Amniotic stem cell (primary cell): ENCODE measurements at regions not wholly inside any gene's neighbourhood (a gene's known extent, or its start where the extent isn't known, plus 50 kb on each side); places are given as distances from the start of the nearest gene placed in this dataset.
"Not testable (repeated sequence)": the region's sequence is repeated elsewhere in the genome, so short reads cannot be mapped to it uniquely, and the experiment has no call there.

Experiments used
- DNase-seq: peaks from one replicate; lab custom pipeline; 2025; lab: John Stamatoyannopoulos, UW

DNA sequence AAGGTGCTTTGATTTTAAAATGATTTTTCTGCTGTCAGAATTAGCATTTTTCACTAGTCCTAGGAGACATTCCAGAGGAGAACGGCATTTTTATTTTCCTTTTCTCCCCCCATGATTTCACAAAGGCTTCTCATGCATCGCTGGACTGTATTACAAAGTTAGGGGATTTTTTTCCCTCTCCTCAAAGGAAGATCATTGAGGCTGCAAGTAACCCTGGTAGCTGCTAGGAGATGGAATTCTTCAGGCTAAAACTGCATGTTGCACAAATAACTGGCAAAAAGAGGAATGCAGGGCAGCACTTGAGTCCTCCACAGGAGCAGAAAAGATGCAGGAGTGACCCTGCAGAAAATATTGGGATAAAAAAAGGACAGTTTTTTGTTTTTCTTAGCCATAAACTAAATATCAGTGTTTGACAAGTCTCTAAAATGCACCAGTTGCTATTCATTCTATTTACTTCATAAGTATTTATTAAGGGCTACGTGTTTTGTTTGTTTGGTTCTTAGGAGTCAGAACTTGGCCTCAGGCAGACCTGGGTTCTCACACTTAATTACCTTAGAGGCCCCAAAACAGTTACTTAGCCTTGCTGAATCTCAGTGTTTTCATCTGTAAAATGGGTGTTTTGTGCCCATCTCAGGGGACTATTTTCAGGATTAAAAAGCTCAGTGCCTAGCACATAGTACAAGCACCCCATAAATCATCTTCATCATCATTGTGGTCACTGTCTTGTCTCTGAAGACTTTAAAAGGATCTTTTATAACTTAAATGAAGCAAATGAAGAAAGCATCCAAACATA lies 144.5 kb upstream of the ID4 start:
- DNase-seq = no peak

GRCh38 chr6:19694697-19695096 lies 142.5 kb upstream of the ID4 start:
- DNase-seq = no peak

GRCh38 chr6:19697744-19698290 lies 139.4 kb upstream of the ID4 start:
- DNase-seq = peak; percentile 53

DNA sequence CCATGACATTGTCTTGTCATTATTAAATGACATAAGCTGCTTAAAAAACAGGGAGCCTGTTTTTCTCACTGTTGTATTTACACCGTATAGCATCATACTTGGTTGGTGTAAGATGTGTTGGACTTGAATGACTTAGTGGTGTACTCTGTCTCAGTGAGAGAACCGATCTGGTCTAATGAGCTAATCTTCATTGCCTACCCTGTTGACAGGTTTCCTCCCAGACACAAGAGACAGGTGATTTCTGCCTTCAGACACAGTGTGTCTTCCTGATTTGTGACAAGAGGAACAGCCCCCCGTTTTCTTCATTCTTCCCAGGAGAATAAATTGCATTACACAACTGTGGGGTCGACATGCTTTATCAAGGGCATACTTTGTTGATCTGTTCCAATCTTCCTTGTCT lies 137.2 kb upstream of the ID4 start:
- DNase-seq = no peak

- DNase-seq = no peak
Measured at GRCh38 chr6:19705606-19706005, 131.6 kb upstream of the ID4 start.

GRCh38 chr6:19712012-19712688 lies 125.0 kb upstream of the ID4 start:
- no peak for DNase-seq

DNA sequence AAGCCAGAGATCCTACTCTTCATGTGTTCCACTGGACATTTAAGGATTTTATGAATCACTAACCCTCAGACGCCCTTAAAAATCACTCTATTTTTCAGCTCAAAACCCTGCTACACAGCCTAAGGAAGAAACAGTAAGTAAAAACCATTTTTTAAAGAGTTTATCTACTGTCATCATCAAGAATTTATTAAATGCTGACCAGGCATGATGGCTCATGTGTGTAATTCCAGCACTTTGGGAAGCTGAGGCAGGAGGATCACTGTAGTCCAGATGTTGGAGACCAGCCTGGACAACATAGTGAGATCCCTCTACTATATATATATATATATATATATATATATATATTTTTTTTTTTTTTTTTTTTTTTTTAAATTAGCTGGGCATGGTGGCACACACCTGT lies 124.2 kb upstream of the ID4 start:
- DNase-seq = no peak

DNA sequence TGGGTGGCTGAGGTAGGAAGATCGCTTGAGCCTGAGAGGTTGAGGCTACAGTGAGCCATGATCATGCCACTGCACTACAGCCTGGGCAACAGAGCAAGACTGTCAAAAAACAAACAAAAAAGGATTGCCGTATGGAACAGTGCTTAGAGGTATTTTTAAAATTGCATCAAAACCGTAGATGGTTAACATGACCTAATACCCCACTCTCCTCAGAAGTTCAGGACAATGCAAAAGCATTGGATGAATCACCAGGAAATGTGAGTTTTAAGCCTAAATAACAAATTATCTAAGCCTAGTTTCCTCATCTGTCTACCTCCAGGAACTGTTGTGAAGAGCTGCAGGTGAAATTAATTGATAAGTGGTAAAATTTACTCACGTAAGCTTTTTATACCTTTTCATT lies 123.8 kb upstream of the ID4 start:
- DNase-seq = no peak

- DNase-seq = no peak
Measured at GRCh38 chr6:19713984-19714383, 123.2 kb upstream of the ID4 start.

- DNase-seq = no peak
Measured at GRCh38 chr6:19714434-19715166, 122.6 kb upstream of the ID4 start.

GRCh38 chr6:19715167-19715551 lies 122.0 kb upstream of the ID4 start:
- no peak for DNase-seq

GRCh38 chr6:19719691-19720128 lies 117.5 kb upstream of the ID4 start:
- peak; percentile 5 for DNase-seq

DNA sequence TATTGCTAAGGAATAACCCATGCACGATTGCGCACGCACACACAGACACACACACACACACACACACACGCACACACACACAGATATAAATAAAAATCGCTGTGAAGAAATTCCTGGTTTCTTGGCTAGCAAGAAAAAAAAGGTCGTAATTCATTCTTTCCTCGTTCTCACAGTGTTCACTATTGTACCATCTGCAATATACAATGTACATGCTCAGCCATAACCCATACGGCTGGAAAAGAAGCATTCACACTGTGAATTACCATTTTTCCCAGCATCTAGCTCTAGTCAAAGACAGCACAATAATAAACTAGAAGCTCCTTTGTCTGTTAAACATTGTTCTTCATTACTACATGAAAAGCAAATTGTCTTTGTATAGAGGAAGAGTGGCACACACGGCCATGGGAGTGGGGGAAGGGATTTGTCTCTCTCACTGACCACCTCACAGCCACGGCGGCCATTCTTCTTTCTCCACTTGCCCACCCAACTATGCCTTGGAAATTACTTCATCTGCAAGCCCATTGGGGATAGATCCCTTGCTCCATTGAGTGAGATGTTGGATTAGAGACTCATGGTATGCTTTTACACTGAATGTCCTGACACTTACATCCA lies 115.3 kb upstream of the ID4 start:
- DNase-seq = no peak

DNA sequence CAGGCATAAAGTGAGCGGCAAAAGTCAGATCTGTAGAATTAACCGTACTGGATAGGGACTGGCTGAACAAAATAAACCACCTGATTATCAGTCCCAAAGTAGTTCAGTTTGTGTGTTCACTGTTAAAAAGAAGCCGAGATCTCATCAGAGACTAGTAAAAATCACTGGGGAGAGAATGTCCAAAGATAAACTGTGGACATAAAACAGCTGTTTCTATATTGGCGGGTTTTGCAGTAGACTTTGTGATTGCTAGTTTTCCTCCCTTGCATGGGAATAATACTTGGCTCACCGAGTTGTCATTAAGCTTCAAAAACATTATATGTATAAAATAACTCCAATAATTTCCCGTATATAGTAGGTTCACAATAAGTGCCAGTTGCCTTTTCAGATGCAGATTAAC lies 114.2 kb upstream of the ID4 start:
- no peak for DNase-seq

- peak; percentile 16 for DNase-seq
Measured at GRCh38 chr6:19723545-19723944, 113.6 kb upstream of the ID4 start.

DNA sequence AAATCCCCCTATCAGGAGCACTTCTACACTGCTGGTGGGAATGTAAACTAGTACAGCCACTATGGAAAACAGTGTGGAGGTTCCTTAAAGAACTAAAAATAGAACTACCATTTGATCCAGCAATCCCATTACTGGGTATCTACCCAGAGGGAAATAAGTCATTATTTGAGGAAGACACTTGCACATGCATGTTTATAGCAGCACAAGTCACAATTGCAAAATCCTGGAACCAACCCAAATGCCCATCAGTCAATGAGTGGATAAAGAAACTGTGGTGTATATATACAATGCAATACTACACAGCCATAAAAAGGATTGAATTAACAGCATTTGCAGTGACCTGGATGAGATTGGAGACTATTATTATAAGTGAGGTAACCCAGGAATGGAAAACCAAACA lies 111.7 kb upstream of the ID4 start:
- DNase-seq = not testable (repeated sequence)

DNA sequence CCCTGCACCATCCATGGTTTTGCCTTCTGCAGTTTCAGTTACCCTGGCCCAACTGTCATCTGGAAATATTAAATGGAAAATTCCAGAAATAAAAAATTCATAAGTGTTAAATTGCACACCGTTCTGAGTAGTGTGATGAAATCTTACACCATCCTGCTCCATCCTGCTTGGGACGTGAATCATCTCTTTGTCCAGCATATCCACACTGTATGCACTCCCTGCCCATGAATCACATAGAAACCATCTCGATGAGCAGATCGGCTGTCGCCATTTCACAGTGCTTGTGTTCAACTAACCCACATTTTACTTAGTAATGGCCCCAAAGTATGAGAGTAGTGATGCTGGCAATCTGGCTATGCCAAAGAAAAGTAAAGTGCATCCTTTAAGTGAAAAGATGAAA lies 105.9 kb upstream of the ID4 start:
- DNase-seq = peak; percentile 48

- DNase-seq = no peak
Measured at GRCh38 chr6:19734061-19734460, 103.1 kb upstream of the ID4 start.

DNA sequence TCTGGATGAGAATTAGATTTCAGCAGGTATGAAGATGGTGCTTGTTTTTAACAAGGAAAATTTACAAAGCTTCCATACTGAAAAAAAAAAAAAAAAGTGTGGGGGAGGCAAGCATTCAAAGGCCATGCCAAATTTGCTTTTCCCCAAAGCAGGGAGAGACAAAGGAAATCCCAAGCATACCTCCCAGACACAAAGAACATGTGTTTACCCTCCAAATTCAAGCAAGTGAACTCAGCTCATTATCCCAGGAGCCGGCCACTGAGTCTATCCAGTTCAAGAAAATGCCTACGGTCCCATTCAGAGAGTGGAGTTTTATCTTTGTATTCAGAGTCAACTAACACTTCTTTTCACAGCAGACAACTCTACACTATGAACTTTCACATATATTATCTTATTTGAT lies 102.7 kb upstream of the ID4 start:
- DNase-seq = no peak

GRCh38 chr6:19736066-19736465 lies 101.1 kb upstream of the ID4 start:
- no peak for DNase-seq

GRCh38 chr6:19738010-19738409 lies 99.2 kb upstream of the ID4 start:
- DNase-seq = no peak

DNA sequence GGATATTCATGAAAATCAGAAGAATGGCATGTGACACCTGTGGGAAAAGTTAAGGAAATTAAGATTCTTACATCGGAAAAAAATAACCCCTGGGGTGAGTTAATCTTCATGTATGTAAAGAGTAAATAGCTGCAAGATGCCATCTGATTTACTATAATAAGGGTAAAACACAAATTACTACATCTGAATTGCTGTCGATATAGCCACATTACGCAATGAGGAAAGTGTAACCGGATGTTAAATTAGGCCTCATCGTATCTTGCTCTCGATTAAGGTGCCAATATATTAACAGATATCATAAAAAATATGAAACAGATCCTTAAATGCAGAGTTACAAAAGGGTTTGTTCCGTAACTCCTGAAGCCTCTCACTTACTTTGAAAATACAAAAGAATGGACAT lies 87.4 kb upstream of the ID4 start:
- no peak for DNase-seq
